Mesenchymal stem cell (in vitro differentiated cells and primary cell): ENCODE measurements at regions not wholly inside any gene's neighbourhood (a gene's known extent, or its start where the extent isn't known, plus 50 kb on each side); places are given as distances from the start of the nearest gene placed in this dataset.

Source experiments
- DNase-seq: peaks from one replicate; pipeline ENCODE4 v3.0.0-alpha.2; 2013
- H2AFZ ChIP-seq: one replicate; pipeline ENCODE4 v1.6.1; 2013; ENCODE audit warnings: low read depth, mild to moderate bottlenecking, control low read depth, inconsistent platforms, low read length, moderate library complexity
- H2AK5ac ChIP-seq: 2 replicates; pipeline ENCODE4 v1.6.1; 2013; ENCODE audit warnings: low read length, moderate library complexity, mild to moderate bottlenecking, inconsistent platforms; ENCODE audit not compliant: severe bottlenecking
- H2BK120ac ChIP-seq: one replicate; pipeline ENCODE4 v1.6.1; 2013; ENCODE audit warnings: low read depth, mild to moderate bottlenecking, inconsistent platforms, low read length, moderate library complexity
- H2BK12ac ChIP-seq, 2 experiments: one replicate each; pipeline ENCODE4 v1.6.1; 2013; ENCODE audit warnings: inconsistent platforms in 2 of 2, low read length in 2 of 2, mild to moderate bottlenecking in 2 of 2, moderate library complexity in 2 of 2, control low read depth in 1 of 2
- H2BK15ac ChIP-seq: one replicate; pipeline ENCODE4 v1.6.1; 2013; ENCODE audit warnings: mild to moderate bottlenecking, low read depth, inconsistent platforms; ENCODE audit not compliant: poor library complexity, severe bottlenecking
- H2BK5ac ChIP-seq: 2 replicates; pipeline ENCODE4 v1.6.1; 2013; ENCODE audit warnings: low read depth, mild to moderate bottlenecking, low read length, control low read depth, inconsistent platforms; ENCODE audit not compliant: poor library complexity, severe bottlenecking
- H3K14ac ChIP-seq, 2 experiments: one replicate each; pipeline ENCODE4 v1.6.1; 2013; ENCODE audit warnings: inconsistent platforms in 2 of 2, low read length in 2 of 2, control low read depth in 1 of 2, mild to moderate bottlenecking in 1 of 2, moderate library complexity in 1 of 2
- H3K18ac ChIP-seq, 2 experiments: one replicate each; pipeline ENCODE4 v1.6.1; 2013; ENCODE audit warnings: inconsistent platforms in 2 of 2, low read length in 2 of 2, control low read depth in 1 of 2, low read depth in 1 of 2, mild to moderate bottlenecking in 1 of 2
- H3K23ac ChIP-seq, 2 experiments: one replicate each; pipeline ENCODE4 v1.6.1; 2013; ENCODE audit warnings: inconsistent platforms in 2 of 2, low read length in 2 of 2, mild to moderate bottlenecking in 2 of 2, moderate library complexity in 2 of 2, control low read depth in 1 of 2
- H3K27ac ChIP-seq: 2 replicates; pipeline ENCODE4 v1.5.1; 2013; ENCODE audit warnings: mild to moderate bottlenecking, moderate library complexity, low read length, control low read depth, inconsistent platforms; ENCODE audit not compliant: poor library complexity, severe bottlenecking
- H3K27me3 ChIP-seq, 2 experiments: 2 replicates each; pipeline versions ENCODE4 v1.6.1 to v1.7.0; 2013; ENCODE audit warnings: low read length in 2 of 2, mild to moderate bottlenecking in 2 of 2, moderate library complexity in 2 of 2, control low read depth in 1 of 2, inconsistent platforms in 1 of 2; ENCODE audit not compliant: control insufficient read depth in 1 of 2, insufficient read depth in 1 of 2
- H3K36me3 ChIP-seq, 2 experiments: 2 replicates each; pipeline versions ENCODE4 v1.6.1 to v1.7.0; 2013; ENCODE audit warnings: low read length in 2 of 2, control low read depth in 1 of 2, inconsistent platforms in 1 of 2, low read depth in 1 of 2, mild to moderate bottlenecking in 1 of 2; ENCODE audit not compliant: insufficient read depth in 2 of 2, control insufficient read depth in 1 of 2
- H3K4ac ChIP-seq, 2 experiments: one replicate each; pipeline ENCODE4 v1.6.1; 2013; ENCODE audit warnings: inconsistent platforms in 2 of 2, low read length in 2 of 2, mild to moderate bottlenecking in 2 of 2, moderate library complexity in 2 of 2, control low read depth in 1 of 2, low read depth in 1 of 2
- H3K4me1 ChIP-seq: 2 replicates; pipeline ENCODE4 v1.6.1; 2013; ENCODE audit warnings: low read depth, low read length, control low read depth; ENCODE audit not compliant: control insufficient read depth, insufficient read depth
- H3K4me2 ChIP-seq: 2 replicates; pipeline ENCODE4 v1.6.1; 2013; ENCODE audit warnings: low read length, mild to moderate bottlenecking, inconsistent platforms; ENCODE audit not compliant: poor library complexity, severe bottlenecking
- H3K4me3 ChIP-seq, 2 experiments: 2 replicates each; pipeline versions ENCODE4 v1.5.1 to v1.7.0; 2013; ENCODE audit warnings: low read length in 2 of 2, mild to moderate bottlenecking in 2 of 2, control low read depth in 1 of 2, low read depth in 1 of 2; ENCODE audit not compliant: insufficient read depth in 1 of 2
- H3K79me1 ChIP-seq: replicated peaks from 2 replicates; pipeline ENCODE4 v1.6.1; 2013; ENCODE audit warnings: mild to moderate bottlenecking, control low read depth, low read length, inconsistent platforms; ENCODE audit not compliant: poor library complexity, severe bottlenecking
- H3K9ac ChIP-seq: 2 replicates; pipeline ENCODE4 v1.7.0; 2013; ENCODE audit warnings: mild to moderate bottlenecking, low read length, moderate library complexity
- H3K9me3 ChIP-seq: 2 replicates; pipeline ENCODE4 v1.7.0; 2013; ENCODE audit warnings: mild to moderate bottlenecking, low read length; ENCODE audit not compliant: control insufficient read depth
- H4K8ac ChIP-seq: one replicate; pipeline ENCODE4 v1.6.1; 2013; ENCODE audit warnings: inconsistent platforms, mild to moderate bottlenecking, low read length, moderate library complexity
- H4K91ac ChIP-seq: one replicate; pipeline ENCODE4 v1.6.1; 2013; ENCODE audit warnings: mild to moderate bottlenecking, low read length, inconsistent platforms
- WGBS: methylation state at CpG from one replicate; pipeline ENCODE4 v1.1.7; 2013; ENCODE audit warnings: mixed read lengths; 5-methylcytosine and 5-hydroxymethylcytosine counted together

DNA sequence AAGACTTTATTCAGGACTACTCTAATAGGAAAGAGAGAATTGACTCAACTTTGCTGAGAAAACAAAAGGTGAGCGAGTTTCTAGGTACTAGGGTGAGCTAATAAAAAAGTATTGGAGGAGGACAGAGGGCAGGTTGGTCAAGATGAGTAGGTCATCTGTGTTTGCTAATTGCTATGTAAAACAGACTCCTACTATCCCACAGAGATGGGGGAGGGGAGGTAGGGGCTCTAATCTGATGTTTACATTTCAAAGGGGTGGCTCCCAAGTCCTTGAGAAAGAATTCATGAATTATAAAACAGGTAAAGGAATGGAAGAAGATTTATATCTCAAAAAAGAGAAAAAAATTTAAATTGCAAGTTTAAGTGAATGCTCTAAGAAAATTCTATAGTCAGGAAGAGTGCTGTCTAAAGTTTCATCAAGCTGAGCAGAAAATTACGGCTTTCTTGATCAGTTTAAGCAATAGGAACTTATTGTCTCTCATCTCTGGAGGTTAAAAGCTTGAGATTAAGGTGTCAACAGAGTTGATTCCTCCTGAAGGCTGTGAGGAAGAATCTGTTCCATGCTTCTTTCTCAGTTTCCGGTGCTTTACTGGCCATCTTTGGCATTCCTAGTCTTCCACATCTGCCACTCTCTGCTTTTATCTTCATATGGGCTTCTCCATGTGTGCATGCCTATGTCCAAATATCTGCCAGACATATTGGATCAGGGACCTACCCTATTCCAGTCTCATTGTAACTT, 790.3 kb downstream of the SLITRK5 start:
- no peak overlapping the region for H3K14ac ChIP-seq
- H3K9me3 ChIP-seq, result no peaks in the 10 kb centered on the region
- H3K18ac ChIP-seq, result no peak overlapping the region
- H3K36me3 ChIP-seq, result no peaks in the 10 kb centered on the region
- no peaks in the 10 kb centered on the region for H3K4me1 ChIP-seq
- H3K4me3 ChIP-seq, result no peak overlapping the region
- no peak overlapping the region for H3K23ac ChIP-seq
- no peak overlapping the region for H2BK15ac ChIP-seq
- H3K27me3 ChIP-seq, result no peaks in the 10 kb centered on the region
- no peak overlapping the region for H2BK120ac ChIP-seq
- no peak overlapping the region for H2AK5ac ChIP-seq
- H2AFZ ChIP-seq, result no peak overlapping the region
- no peaks in the 10 kb centered on the region for H3K79me1 ChIP-seq
- no peak overlapping the region for H3K4me2 ChIP-seq
- no peak overlapping the region for H4K91ac ChIP-seq
- H2BK12ac ChIP-seq, result no peak overlapping the region
- H3K27ac ChIP-seq, result no peak overlapping the region
- H3K4ac ChIP-seq, result no peak overlapping the region
- 47% methylated on average over 3 of the region's 3 CpGs for WGBS
- DNase-seq, result no peak
- no peak overlapping the region for H3K9ac ChIP-seq
- H2BK5ac ChIP-seq, result no peak overlapping the region
- H4K8ac ChIP-seq, result no peak overlapping the region

DNA sequence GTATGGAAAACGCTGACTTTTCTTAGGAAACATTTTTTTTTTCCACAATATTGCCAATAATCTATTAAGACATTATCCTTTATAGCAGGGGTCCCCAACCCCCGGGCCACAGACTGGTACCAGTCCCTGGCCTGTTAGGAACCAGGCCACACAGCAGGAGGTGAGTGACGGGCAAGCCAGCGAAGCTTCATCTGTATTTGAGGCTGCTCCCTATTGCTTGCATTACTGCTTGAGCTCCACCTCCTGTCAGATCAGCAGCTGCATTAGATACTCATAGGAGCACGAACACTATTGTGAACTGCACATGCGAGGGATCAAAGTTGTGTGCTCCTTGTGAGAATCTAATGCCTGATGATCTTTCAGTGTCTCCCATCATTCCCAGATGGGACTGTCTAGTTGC, 793.7 kb downstream of the SLITRK5 start:
- Histone ChIP-seq H3K18ac (no peak overlapping the region), H4K91ac (no peak overlapping the region), H3K14ac (no peak overlapping the region), H3K79me1 (no peaks in the 10 kb centered on the region), H3K4ac (no peak overlapping the region), H3K23ac (no peak overlapping the region), H2AFZ (no peak overlapping the region), H3K4me3 (no peak overlapping the region), H2AK5ac (no peak overlapping the region), H3K27ac (no peak overlapping the region), H3K27me3 (no peaks in the 10 kb centered on the region), H3K4me2 (no peak overlapping the region), H2BK120ac (no peak overlapping the region), H2BK12ac (no peak overlapping the region), H3K36me3 (no peaks in the 10 kb centered on the region), H2BK15ac (no peak overlapping the region), H2BK5ac (no peak overlapping the region), H3K9ac (no peak overlapping the region), H3K9me3 (no peaks in the 10 kb centered on the region), H3K4me1 (no peaks in the 10 kb centered on the region), H4K8ac (no peak overlapping the region)
- WGBS, result 95% methylated on average over 6 of the region's 6 CpGs
- DNase-seq, result no peak

DNA sequence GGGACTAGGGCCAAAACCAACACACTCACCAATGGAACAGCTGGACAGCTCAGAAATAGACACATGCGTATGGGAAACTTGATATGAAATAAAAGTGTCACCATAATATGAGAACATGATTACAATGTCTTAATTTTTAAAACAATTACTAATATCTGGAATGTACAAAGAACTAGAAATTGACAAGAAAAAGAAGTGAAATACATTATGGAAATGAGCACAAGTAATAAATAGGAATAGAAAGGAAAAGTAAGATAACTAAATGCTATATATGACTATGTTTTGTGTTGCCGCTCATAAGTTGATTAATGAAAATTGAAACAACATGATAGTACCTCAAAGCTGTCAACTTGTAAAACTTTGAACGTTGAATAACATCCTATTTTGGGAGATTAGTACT, 801.1 kb downstream of the SLITRK5 start:
- Histone ChIP-seq H3K14ac (no peak overlapping the region), H4K8ac (no peak overlapping the region), H4K91ac (no peak overlapping the region), H3K4ac (no peak overlapping the region), H2BK5ac (no peak overlapping the region), H2BK120ac (no peak overlapping the region), H3K36me3 (no peaks in the 10 kb centered on the region), H3K23ac (no peak overlapping the region), H3K9me3 (no peaks in the 10 kb centered on the region), H3K79me1 (no peaks in the 10 kb centered on the region), H3K9ac (no peak overlapping the region), H3K4me1 (no peaks in the 10 kb centered on the region), H2AFZ (no peak overlapping the region), H2BK12ac (no peak overlapping the region), H2BK15ac (no peak overlapping the region), H3K27ac (no peak overlapping the region), H3K18ac (no peak overlapping the region), H3K4me2 (no peak overlapping the region), H3K27me3 (no peaks in the 10 kb centered on the region), H3K4me3 (no peak overlapping the region), H2AK5ac (no peak overlapping the region)
- no peak for DNase-seq
- WGBS, result no CpG with 5 or more reads among the region's 3 CpGs

DNA sequence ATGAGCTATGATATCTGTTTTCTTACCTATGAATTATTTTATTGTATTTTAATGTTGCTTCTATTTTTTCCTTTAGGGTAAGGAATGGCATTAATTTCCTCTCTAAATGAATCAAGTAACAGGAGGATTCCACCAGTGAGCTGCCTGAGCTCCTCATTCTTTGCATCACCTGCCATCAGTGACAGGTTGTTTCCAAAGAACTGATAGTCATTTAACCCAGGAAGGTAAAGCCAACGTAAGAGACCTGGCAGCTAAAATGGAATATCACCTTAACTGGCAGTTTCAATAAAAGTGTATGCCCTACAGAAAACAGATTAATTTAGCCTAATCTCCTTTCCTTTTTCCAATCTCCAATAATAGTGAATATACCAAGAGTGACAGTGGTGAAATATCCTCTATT, 812.0 kb downstream of the SLITRK5 start:
- Histone ChIP-seq H2BK5ac (no peak overlapping the region), H4K8ac (no peak overlapping the region), H3K23ac (no peak overlapping the region), H2BK15ac (no peak overlapping the region), H3K18ac (no peak overlapping the region), H3K4ac (no peak overlapping the region), H3K9me3 (peaks cover 22% of the 10 kb centered on the region), H2AFZ (no peak overlapping the region), H3K4me1 (no peaks in the 10 kb centered on the region), H3K4me3 (no peak overlapping the region), H4K91ac (no peak overlapping the region), H3K9ac (no peak overlapping the region), H3K4me2 (no peak overlapping the region), H3K36me3 (no peaks in the 10 kb centered on the region), H3K27me3 (no peaks in the 10 kb centered on the region), H3K27ac (no peak overlapping the region), H2AK5ac (no peak overlapping the region), H2BK12ac (no peak overlapping the region), H3K79me1 (no peaks in the 10 kb centered on the region), H3K14ac (no peak overlapping the region), H2BK120ac (no peak overlapping the region)
- 91% methylated on average over 1 of the region's 1 CpG for WGBS
- no peak for DNase-seq
